ENCODE measurements at regions not wholly inside any gene's neighbourhood (a gene's known extent, or its start where the extent isn't known, plus 50 kb on each side); places are given as distances from the start of the nearest gene placed in this dataset.

DNA sequence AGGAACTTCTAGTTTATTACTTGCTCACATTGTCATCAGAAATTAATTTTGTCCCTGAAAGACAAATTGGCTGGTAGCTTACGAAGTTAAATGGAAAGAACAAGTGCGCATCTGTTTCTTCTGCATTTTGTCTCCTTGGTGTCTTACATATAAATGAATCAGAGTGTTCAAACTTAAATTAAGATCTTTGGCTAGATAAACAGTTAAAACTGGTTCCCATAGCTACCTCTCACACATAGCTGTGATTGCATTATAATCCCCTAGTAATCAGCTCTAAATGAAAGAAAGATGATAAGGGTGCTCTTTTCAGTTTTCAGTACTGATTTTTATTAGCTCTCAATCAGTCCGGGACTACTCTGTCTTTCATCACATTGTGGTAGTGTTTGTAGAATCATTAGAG, 124.2 kb upstream of the LMO4 start (continued):
- TF ChIP-seq ZNF462 (CRISPR knock-in tag; IDR thresholded peaks at IDR 0.05) (no peak), EZH2phosphoT487 (IDR thresholded peaks at IDR 0.05; ENCODE audit: unreplicated experiment) (no peak)
- TF ChIP-seq, protein P1, sequence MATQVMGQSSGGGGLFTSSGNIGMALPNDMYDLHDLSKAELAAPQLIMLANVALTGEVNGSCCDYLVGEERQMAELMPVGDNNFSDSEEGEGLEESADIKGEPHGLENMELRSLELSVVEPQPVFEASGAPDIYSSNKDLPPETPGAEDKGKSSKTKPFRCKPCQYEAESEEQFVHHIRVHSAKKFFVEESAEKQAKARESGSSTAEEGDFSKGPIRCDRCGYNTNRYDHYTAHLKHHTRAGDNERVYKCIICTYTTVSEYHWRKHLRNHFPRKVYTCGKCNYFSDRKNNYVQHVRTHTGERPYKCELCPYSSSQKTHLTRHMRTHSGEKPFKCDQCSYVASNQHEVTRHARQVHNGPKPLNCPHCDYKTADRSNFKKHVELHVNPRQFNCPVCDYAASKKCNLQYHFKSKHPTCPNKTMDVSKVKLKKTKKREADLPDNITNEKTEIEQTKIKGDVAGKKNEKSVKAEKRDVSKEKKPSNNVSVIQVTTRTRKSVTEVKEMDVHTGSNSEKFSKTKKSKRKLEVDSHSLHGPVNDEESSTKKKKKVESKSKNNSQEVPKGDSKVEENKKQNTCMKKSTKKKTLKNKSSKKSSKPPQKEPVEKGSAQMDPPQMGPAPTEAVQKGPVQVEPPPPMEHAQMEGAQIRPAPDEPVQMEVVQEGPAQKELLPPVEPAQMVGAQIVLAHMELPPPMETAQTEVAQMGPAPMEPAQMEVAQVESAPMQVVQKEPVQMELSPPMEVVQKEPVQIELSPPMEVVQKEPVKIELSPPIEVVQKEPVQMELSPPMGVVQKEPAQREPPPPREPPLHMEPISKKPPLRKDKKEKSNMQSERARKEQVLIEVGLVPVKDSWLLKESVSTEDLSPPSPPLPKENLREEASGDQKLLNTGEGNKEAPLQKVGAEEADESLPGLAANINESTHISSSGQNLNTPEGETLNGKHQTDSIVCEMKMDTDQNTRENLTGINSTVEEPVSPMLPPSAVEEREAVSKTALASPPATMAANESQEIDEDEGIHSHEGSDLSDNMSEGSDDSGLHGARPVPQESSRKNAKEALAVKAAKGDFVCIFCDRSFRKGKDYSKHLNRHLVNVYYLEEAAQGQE (IDR thresholded peaks at IDR 0.05; ENCODE audit: unreplicated experiment), result no peak
- TF ChIP-seq, protein P2, sequence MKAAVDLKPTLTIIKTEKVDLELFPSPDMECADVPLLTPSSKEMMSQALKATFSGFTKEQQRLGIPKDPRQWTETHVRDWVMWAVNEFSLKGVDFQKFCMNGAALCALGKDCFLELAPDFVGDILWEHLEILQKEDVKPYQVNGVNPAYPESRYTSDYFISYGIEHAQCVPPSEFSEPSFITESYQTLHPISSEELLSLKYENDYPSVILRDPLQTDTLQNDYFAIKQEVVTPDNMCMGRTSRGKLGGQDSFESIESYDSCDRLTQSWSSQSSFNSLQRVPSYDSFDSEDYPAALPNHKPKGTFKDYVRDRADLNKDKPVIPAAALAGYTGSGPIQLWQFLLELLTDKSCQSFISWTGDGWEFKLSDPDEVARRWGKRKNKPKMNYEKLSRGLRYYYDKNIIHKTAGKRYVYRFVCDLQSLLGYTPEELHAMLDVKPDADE (IDR thresholded peaks at IDR 0.05), result no peak

DNA sequence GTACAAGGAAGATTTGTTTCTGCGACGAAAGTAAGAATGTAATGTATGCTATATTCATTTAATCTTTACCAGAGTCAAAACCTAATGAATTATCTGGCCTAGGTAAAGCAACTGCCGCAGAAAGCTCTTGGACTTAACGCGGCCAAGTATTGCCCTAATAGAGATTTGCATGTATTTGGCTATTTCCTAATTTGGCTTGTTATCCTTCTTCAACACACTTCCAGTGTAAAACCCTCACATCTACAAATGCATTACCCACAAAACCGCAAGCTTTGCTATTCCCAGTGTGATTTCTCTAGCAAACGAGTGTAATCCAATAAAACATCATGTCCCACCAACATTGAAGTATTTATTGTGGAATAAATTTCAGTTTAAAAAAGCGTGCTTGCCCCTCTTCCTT, 123.8 kb upstream of the LMO4 start:
- Histone ChIP-seq H3K9me2 (ENCODE audit: insufficient read depth) (peaks cover 12% of the 10 kb centered on the region), H3K4me1 (ENCODE audit: insufficient read depth) (peaks cover 7% of the 10 kb centered on the region), H4K20me1 (replicated peaks; ENCODE audit: insufficient read depth) (no peaks in the 10 kb centered on the region), H3K36me3 (ENCODE audit: insufficient read depth) (no peaks in the 10 kb centered on the region), H3K4me2 (no peak overlapping the region), H2AFZ (no peak overlapping the region), H3K4me3 (no peak overlapping the region), H3K79me2 (replicated peaks; ENCODE audit: insufficient read depth) (no peaks in the 10 kb centered on the region), H3K27ac (ENCODE audit: low read depth) (no peak overlapping the region), H3F3A (replicated peaks; ENCODE audit: low read depth) (no peaks in the 10 kb centered on the region), H3K27me3 (ENCODE audit: insufficient read depth) (no peaks in the 10 kb centered on the region)
- H3K27ac Mint-ChIP-seq, result no peak overlapping the region
- H3K4me3 Mint-ChIP-seq, result no peak overlapping the region
- peaks cover 4% of the 10 kb centered on the region for H3K27me3 Mint-ChIP-seq (ENCODE audit: insufficient read depth, low read depth, poor library complexity)
- H3K36me3 Mint-ChIP-seq (ENCODE audit: low read depth), result no peaks in the 10 kb centered on the region
- ATAC-seq (no peak), DNase-seq (ENCODE audit: low spot score) (no peak)
- H3K4me1 Mint-ChIP-seq, result peaks cover 28% of the 10 kb centered on the region
- no peaks in the 10 kb centered on the region for H3K9me3 Mint-ChIP-seq
- TF ChIP-seq JUNB (IDR thresholded peaks at IDR 0.05; ENCODE audit: unreplicated experiment) (no peak), EZH2phosphoT487 (IDR thresholded peaks at IDR 0.05; ENCODE audit: unreplicated experiment) (no peak), STAT1 (IDR thresholded peaks at IDR 0.05; ENCODE audit: unreplicated experiment) (no peak), ZNF114 (CRISPR knock-in tag; IDR thresholded peaks at IDR 0.05) (no peak)
- TF ChIP-seq, protein P2 (IDR thresholded peaks at IDR 0.05), result no peak

Measured in GM23338 (cell line).